ENCODE measurements at regions not wholly inside any gene's neighbourhood (a gene's known extent, or its start where the extent isn't known, plus 50 kb on each side); places are given as distances from the start of the nearest gene placed in this dataset.

DNA sequence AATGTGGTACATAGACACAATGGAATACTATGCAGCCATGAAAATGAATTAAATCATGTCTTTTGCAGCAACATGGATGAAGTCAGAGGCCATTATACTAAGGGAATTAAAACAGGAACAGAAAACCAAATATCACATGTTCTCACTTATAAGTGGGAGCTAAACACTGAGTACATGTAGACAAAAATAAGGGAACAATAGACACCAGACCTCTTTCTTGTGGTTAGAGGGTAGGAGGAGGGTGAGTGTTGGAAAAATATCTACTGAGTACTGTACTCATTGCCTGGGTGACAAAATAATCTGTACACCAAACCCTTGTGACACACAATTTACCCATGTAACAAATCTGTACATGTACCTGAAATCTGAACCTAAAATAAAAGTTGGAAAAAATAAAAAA, 59.1 kb upstream of the ANO5 start:
- TF ChIP-seq, protein P1, sequence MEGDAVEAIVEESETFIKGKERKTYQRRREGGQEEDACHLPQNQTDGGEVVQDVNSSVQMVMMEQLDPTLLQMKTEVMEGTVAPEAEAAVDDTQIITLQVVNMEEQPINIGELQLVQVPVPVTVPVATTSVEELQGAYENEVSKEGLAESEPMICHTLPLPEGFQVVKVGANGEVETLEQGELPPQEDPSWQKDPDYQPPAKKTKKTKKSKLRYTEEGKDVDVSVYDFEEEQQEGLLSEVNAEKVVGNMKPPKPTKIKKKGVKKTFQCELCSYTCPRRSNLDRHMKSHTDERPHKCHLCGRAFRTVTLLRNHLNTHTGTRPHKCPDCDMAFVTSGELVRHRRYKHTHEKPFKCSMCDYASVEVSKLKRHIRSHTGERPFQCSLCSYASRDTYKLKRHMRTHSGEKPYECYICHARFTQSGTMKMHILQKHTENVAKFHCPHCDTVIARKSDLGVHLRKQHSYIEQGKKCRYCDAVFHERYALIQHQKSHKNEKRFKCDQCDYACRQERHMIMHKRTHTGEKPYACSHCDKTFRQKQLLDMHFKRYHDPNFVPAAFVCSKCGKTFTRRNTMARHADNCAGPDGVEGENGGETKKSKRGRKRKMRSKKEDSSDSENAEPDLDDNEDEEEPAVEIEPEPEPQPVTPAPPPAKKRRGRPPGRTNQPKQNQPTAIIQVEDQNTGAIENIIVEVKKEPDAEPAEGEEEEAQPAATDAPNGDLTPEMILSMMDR (IDR thresholded peaks at IDR 0.05; ENCODE audit: low read depth, low read length), result no peak
- no peak for DNase-seq (ENCODE audit: extremely low read depth, low read depth)

DNA sequence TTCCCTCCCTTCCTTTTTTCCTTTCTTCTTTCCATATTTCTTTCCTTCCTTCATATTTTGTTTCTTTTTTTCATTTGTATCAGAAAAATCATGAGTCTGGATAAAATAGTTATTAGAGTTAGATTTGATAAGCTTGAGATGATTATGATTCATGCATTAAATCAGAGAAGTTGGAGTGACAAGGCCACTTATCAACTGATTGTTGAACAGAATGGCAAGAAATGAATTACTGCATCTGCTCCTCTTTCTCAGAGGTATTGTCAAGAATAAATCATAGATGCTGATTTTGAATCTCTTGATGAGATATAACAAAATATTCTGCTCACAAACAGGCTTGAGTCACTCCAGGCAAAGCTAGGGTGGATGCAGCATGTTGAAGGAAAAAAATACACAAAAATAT, 54.6 kb upstream of the ANO5 start:
- no peak for DNase-seq (ENCODE audit: extremely low read depth, low read depth)
- TF ChIP-seq, protein P1 (IDR thresholded peaks at IDR 0.05; ENCODE audit: low read depth, low read length), result no peak

Measured in AG09319 (cell line).